ENCODE measurements at regions not wholly inside any gene's neighbourhood (a gene's known extent, or its start where the extent isn't known, plus 50 kb on each side); places are given as distances from the start of the nearest gene placed in this dataset.
A peak's percentile ranks its signal among the peaks of the same experiment; 100 is the strongest.

- Mint-ChIP-seq H3K36me3 (no peaks in the 10 kb centered on the region), H3K4me3 (no peak overlapping the region), H3K27me3 (ENCODE audit: low read depth in 3 of 3) (peaks cover 0 to 5% (median 4%) of the 10 kb centered on the region in 3 donors), H3K27ac (no peak overlapping the region), H3K4me1 (no peaks in the 10 kb centered on the region), H3K9me3 (peaks cover 0 to 2% (median 0%) of the 10 kb centered on the region in 6 donors)
- no peak for DNase-seq
Measured at GRCh38 chr14:101064718-101065117, 161.2 kb upstream of the RTL1 start.

- Mint-ChIP-seq H3K36me3 (no peaks in the 10 kb centered on the region), H3K4me3 (no peak overlapping the region), H3K4me1 (no peaks in the 10 kb centered on the region), H3K27ac (no peak overlapping the region), H3K27me3 (ENCODE audit: low read depth in 3 of 3) (peaks cover 0 to 5% (median 4%) of the 10 kb centered on the region in 3 donors), H3K9me3 (peaks cover 0 to 2% (median 0%) of the 10 kb centered on the region in 6 donors)
- no peak for DNase-seq
Measured at GRCh38 chr14:101065246-101065645, 161.7 kb upstream of the RTL1 start.

- Mint-ChIP-seq H3K4me1 (no peaks in the 10 kb centered on the region), H3K9me3 (peaks cover 0 to 2% (median 0%) of the 10 kb centered on the region in 6 donors), H3K4me3 (no peak overlapping the region), H3K36me3 (no peaks in the 10 kb centered on the region), H3K27me3 (ENCODE audit: low read depth in 3 of 3) (peaks cover 0 to 6% (median 5%) of the 10 kb centered on the region in 3 donors), H3K27ac (peak overlapping the region in 1 of 6 donors; percentile 10)
- no peak for DNase-seq
Measured at GRCh38 chr14:101065696-101066694, 162.5 kb upstream of the RTL1 start.

- H3K4me3 Mint-ChIP-seq: no peak overlapping the region
- H3K4me1 Mint-ChIP-seq: no peaks in the 10 kb centered on the region
- H3K27me3 Mint-ChIP-seq (ENCODE audit: low read depth in 3 of 3): peaks cover 0 to 6% (median 3%) of the 10 kb centered on the region in 3 donors
- DNase-seq: no peak
- H3K27ac Mint-ChIP-seq: no peak overlapping the region
- no peaks in the 10 kb centered on the region for H3K36me3 Mint-ChIP-seq
- peaks cover 0 to 2% (median 0%) of the 10 kb centered on the region in 6 donors for H3K9me3 Mint-ChIP-seq
Measured at GRCh38 chr14:101066826-101067510, 163.4 kb upstream of the RTL1 start.

GRCh38 chr14:101068313-101069227 lies 165.0 kb upstream of the RTL1 start:
- H3K9me3 Mint-ChIP-seq: no peaks in the 10 kb centered on the region
- DNase-seq: no peak
- H3K27ac Mint-ChIP-seq: no peak overlapping the region
- H3K27me3 Mint-ChIP-seq (ENCODE audit: low read depth in 3 of 3): peaks cover 0 to 6% (median 3%) of the 10 kb centered on the region in 3 donors
- no peak overlapping the region for H3K4me3 Mint-ChIP-seq
- no peaks in the 10 kb centered on the region for H3K4me1 Mint-ChIP-seq
- H3K36me3 Mint-ChIP-seq: no peaks in the 10 kb centered on the region

- no peaks in the 10 kb centered on the region for H3K36me3 Mint-ChIP-seq
- DNase-seq: no peak
- H3K27ac Mint-ChIP-seq: no peak overlapping the region
- no peak overlapping the region for H3K4me3 Mint-ChIP-seq
- peaks cover 0 to 6% (median 3%) of the 10 kb centered on the region in 3 donors for H3K27me3 Mint-ChIP-seq (ENCODE audit: low read depth in 3 of 3)
- H3K9me3 Mint-ChIP-seq: no peaks in the 10 kb centered on the region
- H3K4me1 Mint-ChIP-seq: no peaks in the 10 kb centered on the region
Measured at GRCh38 chr14:101069228-101069549, 165.7 kb upstream of the RTL1 start.

GRCh38 chr14:101069666-101070362 lies 166.3 kb upstream of the RTL1 start:
- Mint-ChIP-seq H3K27me3 (ENCODE audit: low read depth in 3 of 3) (peaks cover 0 to 3% (median 2%) of the 10 kb centered on the region in 3 donors), H3K27ac (no peak overlapping the region)

GRCh38 chr14:101070540-101071492 lies 167.3 kb upstream of the RTL1 start:
- Mint-ChIP-seq H3K36me3 (no peaks in the 10 kb centered on the region), H3K9me3 (no peaks in the 10 kb centered on the region), H3K27ac (no peak overlapping the region), H3K4me1 (peaks cover 10 to 11% of the 10 kb centered on the region in 2 donors), H3K4me3 (no peak overlapping the region), H3K27me3 (ENCODE audit: low read depth in 3 of 3) (peaks cover 2 to 5% (median 2%) of the 10 kb centered on the region in 3 donors)
- DNase-seq: no peak

More at GRCh38 chr14:101069666-101070362, 166.3 kb upstream of the RTL1 start:
- no peak overlapping the region for H3K4me3 Mint-ChIP-seq
- no peaks in the 10 kb centered on the region for H3K36me3 Mint-ChIP-seq
- no peak for DNase-seq
- no peaks in the 10 kb centered on the region for H3K9me3 Mint-ChIP-seq
- peaks cover under 1 to 1% of the 10 kb centered on the region in 2 donors for H3K4me1 Mint-ChIP-seq

- H3K27me3 Mint-ChIP-seq (ENCODE audit: low read depth in 3 of 3): peaks cover 2 to 6% (median 2%) of the 10 kb centered on the region in 3 donors
Measured at GRCh38 chr14:101071493-101071906, 168.0 kb upstream of the RTL1 start.

GRCh38 chr14:101072070-101072469 lies 168.5 kb upstream of the RTL1 start:
- H3K36me3 Mint-ChIP-seq: no peaks in the 10 kb centered on the region
- peaks cover 11 to 14% of the 10 kb centered on the region in 2 donors for H3K4me1 Mint-ChIP-seq
- no peak for DNase-seq
- H3K27me3 Mint-ChIP-seq (ENCODE audit: low read depth in 3 of 3): peaks cover 2 to 8% (median 2%) of the 10 kb centered on the region in 3 donors
- H3K4me3 Mint-ChIP-seq: no peak overlapping the region
- no peak overlapping the region for H3K27ac Mint-ChIP-seq
- H3K9me3 Mint-ChIP-seq: no peaks in the 10 kb centered on the region

More at GRCh38 chr14:101071493-101071906, 168.0 kb upstream of the RTL1 start:
- Mint-ChIP-seq H3K36me3 (no peaks in the 10 kb centered on the region), H3K9me3 (no peaks in the 10 kb centered on the region), H3K27ac (no peak overlapping the region), H3K4me3 (no peak overlapping the region), H3K4me1 (peaks cover 11 to 12% of the 10 kb centered on the region in 2 donors)
- no peak for DNase-seq

GRCh38 chr14:101072531-101072930 lies 169.0 kb upstream of the RTL1 start:
- H3K9me3 Mint-ChIP-seq: no peaks in the 10 kb centered on the region
- DNase-seq: no peak
- H3K36me3 Mint-ChIP-seq: no peaks in the 10 kb centered on the region
- peaks cover 2 to 8% (median 2%) of the 10 kb centered on the region in 3 donors for H3K27me3 Mint-ChIP-seq (ENCODE audit: low read depth in 3 of 3)
- H3K4me3 Mint-ChIP-seq: no peak overlapping the region
- no peak overlapping the region for H3K27ac Mint-ChIP-seq
- H3K4me1 Mint-ChIP-seq: peaks cover 14 to 17% of the 10 kb centered on the region in 2 donors

Data from immature natural killer cell (primary cell).